Heart left ventricle (tissue), 13 donors: ENCODE measurements at regions not wholly inside any gene's neighbourhood (a gene's known extent, or its start where the extent isn't known, plus 50 kb on each side); places are given as distances from the start of the nearest gene placed in this dataset.

Experiments
- CTCF ChIP-seq, 12 donors: fragments of 200-600 bp; sonication (generic) in 4 of 12; IDR thresholded peaks; one replicate each; pipeline versions ENCODE4 v1.5.0 to v1.8.0; 2018 to 2022; ENCODE audit warnings: antibody characterized with exemption in 12 of 12, mild to moderate bottlenecking in 5 of 12
- POLR2A ChIP-seq, 2 donors: fragments of 450-650 bp; IDR thresholded peaks; one replicate each; pipeline ENCODE4 v1.6.1; 2017; ENCODE audit warnings: antibody characterized with exemption in 2 of 2, mild to moderate bottlenecking in 2 of 2, moderate library complexity in 2 of 2
- donor health status: ischemic (EF 13 %, LVEDD 7.1; RV severe dilation, severe dysfunction).
- donor health status: DM: no; HTN: yes; CAD: no.
- donor health status: DM: no; HTN: no; CAD: no.
- donor health status: ischemic (EF 25% LVEDD 6.9; RV normal size, moderate dysfunction).
- donor health status: ischemic (EF 25% LVEDD 5.7; RV mildly dilated, moderate dysfunction).
- donor health status: ischemic (EF 35%, LVEDD 5.7; RV mildly dilated, moderate dysfunction).
- donor health status: nonischemic (EF 11% LVEDD 7.7; RV severe dilation, severe dysfunction).
- donor health status: DM: yes; HTN: yes; CAD: no.
- donor health status: PGD.
- donor health status: ischemic (EF 29% LVEDD 5.4; RV normal size, mild dysfunction).
- donor health status: nonischemic (EF 23%, LVEDD 6.1; RV moderate dilation, normal function).

DNA sequence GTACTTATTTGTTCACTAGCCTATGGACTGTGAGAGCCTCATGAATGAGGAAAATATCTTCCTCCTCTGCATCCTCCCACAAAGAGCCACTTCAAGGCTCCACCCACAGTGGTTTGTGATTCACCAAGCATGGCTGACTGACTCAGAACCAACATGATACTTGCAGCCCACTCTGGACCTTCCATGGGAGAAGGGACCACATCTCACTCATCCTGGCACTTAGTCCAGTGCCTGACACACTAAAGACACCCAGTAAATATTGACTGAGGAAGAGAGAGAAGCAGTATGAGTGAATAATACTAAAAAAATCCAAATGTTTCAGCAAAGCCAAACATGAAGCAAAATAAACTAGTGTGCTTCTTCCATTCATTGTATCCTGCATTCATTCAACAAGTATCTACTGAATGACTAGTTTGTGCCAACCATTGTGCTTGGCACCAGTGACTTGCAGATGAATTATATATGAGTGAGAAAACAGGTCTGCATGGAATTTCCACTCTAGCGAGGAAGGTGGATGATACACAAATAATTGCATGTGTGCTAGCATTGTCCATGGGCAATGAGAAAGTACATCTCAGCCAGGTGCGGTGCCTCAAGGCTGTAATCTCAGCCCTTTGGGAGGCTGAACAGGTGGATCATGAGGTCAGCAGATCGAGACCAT lies 54.9 kb upstream of the BLID start:
- no peak for TF ChIP-seq CTCF (IDR thresholded peaks at IDR 0.05)
- TF ChIP-seq POLR2A (IDR thresholded peaks at IDR 0.05) = no peak
